Neural cell (in vitro differentiated cells): ENCODE measurements at regions not wholly inside any gene's neighbourhood (a gene's known extent, or its start where the extent isn't known, plus 50 kb on each side); places are given as distances from the start of the nearest gene placed in this dataset.

Source experiments
- H2AFZ ChIP-seq: fragments of 200-600, 300-800 bp; sonication (generic), shearing (Covaris generic); 2 replicates; pipeline ENCODE4 v1.6.0; 2014; ENCODE audit warnings: low read depth, mild to moderate bottlenecking, antibody characterized with exemption, low read length, moderate library complexity
- H3F3A ChIP-seq: fragments of 200-600 bp; shearing (Covaris generic); 2 replicates; pipeline ENCODE4 v1.6.1; 2016; ENCODE audit warnings: mild to moderate bottlenecking, moderate library complexity, mixed read lengths, antibody characterized with exemption, low read length; ENCODE audit not compliant: insufficient read depth, poor library complexity, severe bottlenecking
- H3K27ac ChIP-seq: fragments of 200-600, 300-800 bp; sonication (generic), shearing (Covaris generic); 2 replicates; pipeline ENCODE4 v1.5.1; 2014; ENCODE audit warnings: mild to moderate bottlenecking, low read length, moderate library complexity
- H3K27me3 ChIP-seq: fragments of 300-800, 200-600 bp; sonication (generic), shearing (Covaris generic); 2 replicates; pipeline ENCODE4 v1.6.0; 2014; ENCODE audit warnings: mild to moderate bottlenecking, low read depth, low read length, moderate library complexity; ENCODE audit not compliant: insufficient read depth
- H3K36me3 ChIP-seq: fragments of 300-800, 200-600 bp; sonication (generic), shearing (Covaris generic); 2 replicates; pipeline ENCODE4 v1.5.1; 2014; ENCODE audit warnings: mild to moderate bottlenecking, antibody characterized with exemption, low read length, moderate library complexity; ENCODE audit not compliant: insufficient read depth
- H3K4me2 ChIP-seq: fragments of 300-800, 200-600 bp; sonication (generic), shearing (Covaris generic); 2 replicates; pipeline ENCODE4 v1.6.0; 2014; ENCODE audit warnings: mild to moderate bottlenecking, low read length
- H3K4me3 ChIP-seq: fragments of 300-800, 200-600 bp; sonication (generic), shearing (Covaris generic); 2 replicates; pipeline ENCODE4 v1.5.1; 2014; ENCODE audit warnings: mild to moderate bottlenecking, low read length, moderate library complexity
- H3K79me2 ChIP-seq: fragments of 200-600 bp; shearing (Covaris generic); replicated peaks from 2 replicates; pipeline ENCODE4 v1.6.0; 2014; ENCODE audit warnings: mild to moderate bottlenecking, low read length, moderate library complexity; ENCODE audit not compliant: insufficient read depth
- H3K9ac ChIP-seq: fragments of 300-800, 200-600 bp; sonication (generic), shearing (Covaris generic); 2 replicates; pipeline ENCODE4 v1.6.1; 2016; ENCODE audit warnings: mild to moderate bottlenecking, low read length, mixed read lengths
- H3K9me2 ChIP-seq: fragments of 200-600 bp; shearing (Covaris generic); 2 replicates; pipeline ENCODE4 v1.6.1; 2016; ENCODE audit warnings: mild to moderate bottlenecking, low read length, mixed read lengths; ENCODE audit not compliant: insufficient read depth
- H3K9me3 ChIP-seq: fragments of 200-600, 300-800 bp; sonication (generic), shearing (Covaris generic); 2 replicates; pipeline ENCODE4 v1.6.1; 2016; ENCODE audit warnings: mild to moderate bottlenecking, mixed run types, low read length, moderate library complexity, mixed read lengths
- H4K20me1 ChIP-seq: fragments of 200-600 bp; shearing (Covaris generic); 2 replicates; pipeline ENCODE4 v1.6.1; 2016; ENCODE audit warnings: mild to moderate bottlenecking, mixed run types; ENCODE audit not compliant: insufficient read depth
- EP300 ChIP-seq: fragments of 450-650 bp; conservative IDR thresholded peaks from 2 replicates; pipeline ENCODE4 v1.6.1; 2014; ENCODE audit warnings: antibody characterized with exemption, mild to moderate bottlenecking, moderate library complexity; ENCODE audit not compliant: poor library complexity, severe bottlenecking
- EZH2 ChIP-seq: fragments of 200-600, 300-800 bp; shearing (Covaris generic), sonication (generic); IDR thresholded peaks from 2 replicates; pipeline ENCODE4 v1.6.1; 2014; ENCODE audit warnings: antibody characterized with exemption, low read length, borderline replicate concordance, mild to moderate bottlenecking; ENCODE audit not compliant: insufficient read depth, poor library complexity, severe bottlenecking
- MXI1 ChIP-seq: fragments of 450-650 bp; conservative IDR thresholded peaks from 2 replicates; pipeline ENCODE4 v1.6.1; 2014; ENCODE audit warnings: antibody characterized with exemption, mild to moderate bottlenecking; ENCODE audit not compliant: poor library complexity, severe bottlenecking
- POLR2AphosphoS5 ChIP-seq: IDR thresholded peaks from 2 replicates; pipeline ENCODE4 v1.6.1; 2012
- RAD21 ChIP-seq: fragments of 450-650 bp; conservative IDR thresholded peaks from 2 replicates; pipeline ENCODE4 v1.6.1; 2014; ENCODE audit warnings: antibody characterized with exemption, mild to moderate bottlenecking, moderate library complexity
- REST ChIP-seq: IDR thresholded peaks from 2 replicates; pipeline ENCODE4 v1.6.1; 2012; ENCODE audit warnings: borderline replicate concordance
- SMC3 ChIP-seq: fragments of 450-650 bp; conservative IDR thresholded peaks from 2 replicates; pipeline ENCODE4 v1.6.1; 2014; ENCODE audit warnings: antibody characterized with exemption, mild to moderate bottlenecking, moderate library complexity; ENCODE audit not compliant: poor library complexity
- TAF1 ChIP-seq: IDR thresholded peaks from 2 replicates; pipeline ENCODE4 v1.6.1; 2012; ENCODE audit warnings: low read depth
- TF ChIP-seq, protein P1 (sequence below): fragments of 450-650 bp; IDR thresholded peaks from 2 replicates; pipeline ENCODE4 v1.5.1; 2014; ENCODE audit warnings: antibody characterized with exemption, mild to moderate bottlenecking, moderate library complexity; ENCODE audit not compliant: poor library complexity, severe bottlenecking

DNA sequence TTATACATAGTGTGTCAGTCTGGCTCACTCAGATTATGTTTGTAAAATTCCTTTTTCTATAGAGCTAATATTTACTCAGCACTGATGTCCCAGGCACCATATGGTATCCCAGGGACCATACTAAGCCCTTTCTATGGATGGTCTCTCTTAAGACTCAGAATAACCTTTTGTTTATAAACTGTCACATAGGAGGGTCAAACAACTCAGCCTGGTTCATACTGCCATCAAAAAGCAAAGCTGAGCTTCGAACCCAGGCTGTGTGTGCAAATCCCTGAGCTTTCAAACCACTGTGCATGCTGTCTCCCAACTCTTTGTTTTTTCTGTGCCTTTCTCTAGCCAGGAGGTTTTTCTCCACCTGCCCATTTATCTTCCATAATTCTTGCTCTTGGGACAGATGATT is 135.6 kb upstream of the ARHGAP5 start:
- H3K27me3 ChIP-seq: no peaks in the 10 kb centered on the region
- no peak overlapping the region for H3K4me2 ChIP-seq
- H4K20me1 ChIP-seq: no peaks in the 10 kb centered on the region
- no peak overlapping the region for H3K9ac ChIP-seq
- no peaks in the 10 kb centered on the region for H3K36me3 ChIP-seq
- no peak overlapping the region for H3K4me3 ChIP-seq
- TF ChIP-seq SMC3: no peak
- TF ChIP-seq, protein P1, sequence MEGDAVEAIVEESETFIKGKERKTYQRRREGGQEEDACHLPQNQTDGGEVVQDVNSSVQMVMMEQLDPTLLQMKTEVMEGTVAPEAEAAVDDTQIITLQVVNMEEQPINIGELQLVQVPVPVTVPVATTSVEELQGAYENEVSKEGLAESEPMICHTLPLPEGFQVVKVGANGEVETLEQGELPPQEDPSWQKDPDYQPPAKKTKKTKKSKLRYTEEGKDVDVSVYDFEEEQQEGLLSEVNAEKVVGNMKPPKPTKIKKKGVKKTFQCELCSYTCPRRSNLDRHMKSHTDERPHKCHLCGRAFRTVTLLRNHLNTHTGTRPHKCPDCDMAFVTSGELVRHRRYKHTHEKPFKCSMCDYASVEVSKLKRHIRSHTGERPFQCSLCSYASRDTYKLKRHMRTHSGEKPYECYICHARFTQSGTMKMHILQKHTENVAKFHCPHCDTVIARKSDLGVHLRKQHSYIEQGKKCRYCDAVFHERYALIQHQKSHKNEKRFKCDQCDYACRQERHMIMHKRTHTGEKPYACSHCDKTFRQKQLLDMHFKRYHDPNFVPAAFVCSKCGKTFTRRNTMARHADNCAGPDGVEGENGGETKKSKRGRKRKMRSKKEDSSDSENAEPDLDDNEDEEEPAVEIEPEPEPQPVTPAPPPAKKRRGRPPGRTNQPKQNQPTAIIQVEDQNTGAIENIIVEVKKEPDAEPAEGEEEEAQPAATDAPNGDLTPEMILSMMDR: no peak
- no peak for TF ChIP-seq RAD21
- no peak for TF ChIP-seq TAF1
- TF ChIP-seq MXI1: no peak
- no peak for TF ChIP-seq EZH2
- no peak for TF ChIP-seq REST
- TF ChIP-seq EP300: no peak
- no peak for TF ChIP-seq POLR2AphosphoS5
- H3K27ac ChIP-seq: no peak overlapping the region
- H2AFZ ChIP-seq: no peak overlapping the region
- no peaks in the 10 kb centered on the region for H3K9me2 ChIP-seq
- H3K9me3 ChIP-seq: no peaks in the 10 kb centered on the region
- H3K79me2 ChIP-seq: no peaks in the 10 kb centered on the region
- H3F3A ChIP-seq: no peaks in the 10 kb centered on the region

- no peaks in the 10 kb centered on the region for H3K27me3 ChIP-seq
- no peak overlapping the region for H3K4me3 ChIP-seq
- H3K4me2 ChIP-seq: no peak overlapping the region
- TF ChIP-seq MXI1: no peak
- TF ChIP-seq EZH2: no peak
- no peak for TF ChIP-seq SMC3
- TF ChIP-seq TAF1: no peak
- TF ChIP-seq, protein P1: no peak
- TF ChIP-seq REST: no peak
- no peak for TF ChIP-seq EP300
- no peak for TF ChIP-seq RAD21
- no peak for TF ChIP-seq POLR2AphosphoS5
- no peaks in the 10 kb centered on the region for H3K36me3 ChIP-seq
- H3F3A ChIP-seq: no peaks in the 10 kb centered on the region
- no peak overlapping the region for H3K27ac ChIP-seq
- H4K20me1 ChIP-seq: no peaks in the 10 kb centered on the region
- no peaks in the 10 kb centered on the region for H3K9me2 ChIP-seq
- no peak overlapping the region for H2AFZ ChIP-seq
- no peaks in the 10 kb centered on the region for H3K9me3 ChIP-seq
- H3K9ac ChIP-seq: no peak overlapping the region
- no peaks in the 10 kb centered on the region for H3K79me2 ChIP-seq
Observed at GRCh38 chr14:31942166-31942841, 134.8 kb upstream of the ARHGAP5 start.
